Spinal cord (tissue), 9 donors: ENCODE measurements at regions not wholly inside any gene's neighbourhood (a gene's known extent, or its start where the extent isn't known, plus 50 kb on each side); places are given as distances from the start of the nearest gene placed in this dataset.

ENCODE experiments used
- DNase-seq, 6 donors: peaks; one replicate each; pipeline versions ENCODE4 v3.0.0 to v3.0.0-alpha.2; 2013 to 2015; ENCODE audit warnings: low spot score in 6 of 6, low read depth in 4 of 6
- H3K27ac ChIP-seq: one replicate; pipeline ENCODE4 v1.5.1; 2013; ENCODE audit warnings: low read depth, low read length, control low read depth
- H3K27me3 ChIP-seq: one replicate; pipeline ENCODE4 v1.6.1; 2013; ENCODE audit warnings: low read length; ENCODE audit not compliant: control insufficient read depth, insufficient read depth
- H3K36me3 ChIP-seq: one replicate; pipeline ENCODE4 v1.6.1; 2013; ENCODE audit warnings: low read length; ENCODE audit not compliant: control insufficient read depth, insufficient read depth
- H3K4me1 ChIP-seq: one replicate; pipeline ENCODE4 v1.6.1; 2013; ENCODE audit warnings: low read length; ENCODE audit not compliant: control insufficient read depth, insufficient read depth
- H3K4me3 ChIP-seq: one replicate; pipeline ENCODE4 v1.5.1; 2013; ENCODE audit warnings: low read depth, low read length, control low read depth
- H3K9me3 ChIP-seq: one replicate; pipeline ENCODE4 v1.6.1; 2013; ENCODE audit warnings: low read length; ENCODE audit not compliant: control insufficient read depth, insufficient read depth
- WGBS: methylation state at CpG from one replicate; pipeline ENCODE4 v1.1.5; 2013; ENCODE audit warnings: missing lambda C conversion rate; ENCODE audit not compliant: insufficient coverage; 5-methylcytosine and 5-hydroxymethylcytosine counted together
- donor health status: healthy.

GRCh38 chr4:136920092-136920881, 612.0 kb downstream of the PCDH18 start:
- no peak for DNase-seq
- no peaks in the 10 kb centered on the region for H3K9me3 ChIP-seq
- H3K36me3 ChIP-seq, result no peaks in the 10 kb centered on the region
- H3K27ac ChIP-seq, result no peak overlapping the region
- H3K27me3 ChIP-seq, result no peaks in the 10 kb centered on the region
- H3K4me3 ChIP-seq, result no peak overlapping the region
- no CpG with 5 or more reads among the region's 1 CpG for WGBS
- no peaks in the 10 kb centered on the region for H3K4me1 ChIP-seq

GRCh38 chr4:136918772-136919171, 613.5 kb downstream of the PCDH18 start:
- Histone ChIP-seq H3K4me3 (no peak overlapping the region), H3K36me3 (no peaks in the 10 kb centered on the region), H3K4me1 (no peaks in the 10 kb centered on the region), H3K27ac (no peak overlapping the region), H3K9me3 (no peaks in the 10 kb centered on the region), H3K27me3 (no peaks in the 10 kb centered on the region)
- no peak for DNase-seq
- 100% methylated on average over 4 of the region's 4 CpGs for WGBS

- Histone ChIP-seq H3K9me3 (no peaks in the 10 kb centered on the region), H3K27ac (no peak overlapping the region), H3K4me3 (no peak overlapping the region), H3K4me1 (no peaks in the 10 kb centered on the region), H3K27me3 (no peaks in the 10 kb centered on the region), H3K36me3 (no peaks in the 10 kb centered on the region)
- no peak for DNase-seq
- 78% methylated on average over 5 of the region's 5 CpGs for WGBS
Measured at GRCh38 chr4:136917312-136918110, 614.8 kb downstream of the PCDH18 start.

- Histone ChIP-seq H3K27me3 (no peaks in the 10 kb centered on the region), H3K4me1 (no peaks in the 10 kb centered on the region), H3K4me3 (no peak overlapping the region), H3K9me3 (no peaks in the 10 kb centered on the region), H3K27ac (no peak overlapping the region), H3K36me3 (no peaks in the 10 kb centered on the region)
- peak in 2 of 6 donors; percentile 62 to 75 for DNase-seq
- 39% methylated on average over 2 of the region's 3 CpGs for WGBS
Measured at GRCh38 chr4:136909626-136910025, 622.7 kb downstream of the PCDH18 start.

- Histone ChIP-seq H3K36me3 (no peaks in the 10 kb centered on the region), H3K27ac (no peak overlapping the region), H3K4me1 (no peaks in the 10 kb centered on the region), H3K9me3 (no peaks in the 10 kb centered on the region), H3K27me3 (no peaks in the 10 kb centered on the region), H3K4me3 (no peak overlapping the region)
- no CpG with 5 or more reads among the region's 2 CpGs for WGBS
- no peak for DNase-seq
Measured at GRCh38 chr4:136908122-136908521, 624.2 kb downstream of the PCDH18 start.

- H3K9me3 ChIP-seq, result no peaks in the 10 kb centered on the region
- 100% methylated on average over 1 of the region's 2 CpGs for WGBS
- H3K4me1 ChIP-seq, result no peaks in the 10 kb centered on the region
- H3K27me3 ChIP-seq, result no peaks in the 10 kb centered on the region
- H3K36me3 ChIP-seq, result no peaks in the 10 kb centered on the region
- DNase-seq, result no peak
- no peak overlapping the region for H3K27ac ChIP-seq
- no peak overlapping the region for H3K4me3 ChIP-seq
Measured at GRCh38 chr4:136900696-136901095, 631.6 kb downstream of the PCDH18 start.

- Histone ChIP-seq H3K27ac (no peak overlapping the region), H3K4me3 (no peak overlapping the region), H3K9me3 (no peaks in the 10 kb centered on the region), H3K27me3 (no peaks in the 10 kb centered on the region), H3K36me3 (no peaks in the 10 kb centered on the region), H3K4me1 (no peaks in the 10 kb centered on the region)
- no peak for DNase-seq
- WGBS, result no CpG with 5 or more reads among the region's 1 CpG
Measured at GRCh38 chr4:136898590-136899248, 633.6 kb downstream of the PCDH18 start.

- no CpG with 5 or more reads among the region's 1 CpG for WGBS
- Histone ChIP-seq H3K36me3 (no peaks in the 10 kb centered on the region), H3K4me1 (no peaks in the 10 kb centered on the region), H3K4me3 (no peak overlapping the region), H3K9me3 (no peaks in the 10 kb centered on the region), H3K27ac (no peak overlapping the region), H3K27me3 (no peaks in the 10 kb centered on the region)
- DNase-seq, result peak in 1 of 6 donors; percentile 9
Measured at GRCh38 chr4:136893573-136893972, 638.7 kb downstream of the PCDH18 start.

- no peaks in the 10 kb centered on the region for H3K27me3 ChIP-seq
- H3K27ac ChIP-seq, result no peak overlapping the region
- no peak overlapping the region for H3K4me3 ChIP-seq
- H3K9me3 ChIP-seq, result peaks cover 1% of the 10 kb centered on the region
- no peaks in the 10 kb centered on the region for H3K4me1 ChIP-seq
- no CpG with 5 or more reads among the region's 2 CpGs for WGBS
- peak in 1 of 6 donors; percentile 92 for DNase-seq
- H3K36me3 ChIP-seq, result no peaks in the 10 kb centered on the region
Measured at GRCh38 chr4:136881666-136882065, 650.6 kb downstream of the PCDH18 start.
